GM23338 (cell line): ENCODE measurements at regions not wholly inside any gene's neighbourhood (a gene's known extent, or its start where the extent isn't known, plus 50 kb on each side); places are given as distances from the start of the nearest gene placed in this dataset.

Experiments
- ATAC-seq: fragments of 200-7000 bp; cut with Tn5 transposase; 3 replicates; pipeline ENCODE4 v1.9.1; 2020
- DNase-seq: peaks from one replicate; pipeline ENCODE4 v3.0.0-alpha.2; 2015; ENCODE audit warnings: low spot score
- H2AFZ ChIP-seq: fragments of 200-600 bp; sonication (generic); 2 replicates; pipeline ENCODE4 v1.8.0; 2016; ENCODE audit warnings: antibody characterized with exemption, mild to moderate bottlenecking, moderate library complexity
- H3F3A ChIP-seq: fragments of 200-600 bp; sonication (generic); replicated peaks from 2 replicates; pipeline ENCODE4 v1.8.0; 2017; ENCODE audit warnings: antibody characterized with exemption, mixed run types, low read depth
- H3K27ac ChIP-seq: fragments of 200-600 bp; sonication (generic); 2 replicates; pipeline ENCODE4 v1.6.1; 2016; ENCODE audit warnings: low read depth
- H3K27me3 ChIP-seq: fragments of 200-600 bp; sonication (generic); 2 replicates; pipeline ENCODE4 v1.8.0; 2016; ENCODE audit warnings: mild to moderate bottlenecking, mixed run types, moderate library complexity; ENCODE audit not compliant: insufficient read depth
- H3K36me3 ChIP-seq: fragments of 200-600 bp; sonication (generic); 2 replicates; pipeline ENCODE4 v1.8.0; 2016; ENCODE audit warnings: mild to moderate bottlenecking; ENCODE audit not compliant: insufficient read depth
- H3K4me1 ChIP-seq: fragments of 200-600 bp; sonication (generic); 2 replicates; pipeline ENCODE4 v1.8.0; 2016; ENCODE audit warnings: mild to moderate bottlenecking, moderate library complexity; ENCODE audit not compliant: insufficient read depth
- H3K4me2 ChIP-seq: fragments of 200-600 bp; sonication (generic); 2 replicates; pipeline ENCODE4 v1.7.1; 2017; ENCODE audit warnings: mixed run types
- H3K4me3 ChIP-seq: fragments of 200-600 bp; sonication (generic); 2 replicates; pipeline ENCODE4 v1.6.1; 2016; ENCODE audit warnings: mixed run types
- H3K79me2 ChIP-seq: fragments of 200-600 bp; sonication (generic); replicated peaks from 2 replicates; pipeline ENCODE4 v1.8.0; 2017; ENCODE audit warnings: mild to moderate bottlenecking; ENCODE audit not compliant: insufficient read depth
- H3K9me2 ChIP-seq: fragments of 200-600 bp; sonication (generic); 2 replicates; pipeline ENCODE4 v1.8.0; 2017; ENCODE audit not compliant: insufficient read depth
- H4K20me1 ChIP-seq: fragments of 200-600 bp; sonication (generic); replicated peaks from 2 replicates; pipeline ENCODE4 v1.8.0; 2017; ENCODE audit warnings: mild to moderate bottlenecking; ENCODE audit not compliant: insufficient read depth
- H3K27ac Mint-ChIP-seq: 2 replicates; pipeline ENCODE4 v1.8.0; 2020; ENCODE audit warnings: inconsistent platforms, mild to moderate bottlenecking, moderate library complexity, mixed read lengths
- H3K27me3 Mint-ChIP-seq: 3 replicates; pipeline ENCODE4 v1.8.0; 2022; ENCODE audit warnings: low read depth, mild to moderate bottlenecking, moderate library complexity, mixed read lengths, inconsistent platforms; ENCODE audit not compliant: insufficient read depth, poor library complexity
- H3K36me3 Mint-ChIP-seq: 3 replicates; pipeline ENCODE4 v1.8.0; 2021; ENCODE audit warnings: low read depth, mild to moderate bottlenecking, inconsistent platforms, moderate library complexity, mixed read lengths
- H3K4me1 Mint-ChIP-seq: 3 replicates; pipeline ENCODE4 v1.8.0; 2020; ENCODE audit warnings: mild to moderate bottlenecking, inconsistent platforms, mixed read lengths
- H3K4me3 Mint-ChIP-seq: 3 replicates; pipeline ENCODE4 v1.8.0; 2021; ENCODE audit warnings: moderate library complexity, mild to moderate bottlenecking, inconsistent platforms, mixed read lengths
- H3K9me3 Mint-ChIP-seq: 3 replicates; pipeline ENCODE4 v1.8.0; 2020; ENCODE audit warnings: moderate library complexity, mild to moderate bottlenecking, inconsistent platforms, mixed read lengths
- CREB1 ChIP-seq: fragments of 250-450 bp; sonication (Bioruptor Pico); IDR thresholded peaks from 2 replicates; pipeline ENCODE4 v1.5.0; 2020; ENCODE audit warnings: low read depth, mild to moderate bottlenecking, moderate library complexity
- EZH2 ChIP-seq: fragments of 200-600 bp; sonication (generic); IDR thresholded peaks from one replicate; pipeline ENCODE4 v1.8.0; 2017; ENCODE audit warnings: antibody characterized with exemption, mild to moderate bottlenecking, low read depth; ENCODE audit not compliant: unreplicated experiment
- EZH2phosphoT487 ChIP-seq: fragments of 200-600 bp; sonication (generic); IDR thresholded peaks from one replicate; pipeline ENCODE4 v1.8.1; 2018; ENCODE audit warnings: antibody characterized with exemption; ENCODE audit not compliant: unreplicated experiment
- JUNB ChIP-seq: IDR thresholded peaks from one replicate; pipeline ENCODE4 v1.6.1; 2016; ENCODE audit warnings: antibody characterized with exemption; ENCODE audit not compliant: unreplicated experiment
- NANOG ChIP-seq: IDR thresholded peaks from 2 replicates; pipeline ENCODE4 v1.6.1; 2016; ENCODE audit warnings: antibody characterized with exemption, borderline replicate concordance
- POLR2AphosphoS5 ChIP-seq: IDR thresholded peaks from 2 replicates; pipeline ENCODE4 v1.6.1; 2016; ENCODE audit warnings: antibody characterized with exemption, low read depth
- STAT1 ChIP-seq: IDR thresholded peaks from one replicate; pipeline ENCODE4 v1.6.1; 2016; ENCODE audit warnings: antibody characterized with exemption; ENCODE audit not compliant: unreplicated experiment
- ZNF114 ChIP-seq: fragments of 250-450 bp; sonication (Bioruptor Pico); IDR thresholded peaks from 2 replicates; pipeline ENCODE4 v1.5.0; 2020; ENCODE audit warnings: mild to moderate bottlenecking, moderate library complexity
- ZNF331 ChIP-seq: fragments of 250-450 bp; sonication (Bioruptor Pico); IDR thresholded peaks from 2 replicates; pipeline ENCODE4 v1.5.0; 2020; ENCODE audit warnings: low read depth, mild to moderate bottlenecking, moderate library complexity
- TF ChIP-seq, protein P1 (sequence below): fragments of 250-450 bp; sonication (Bioruptor Pico); IDR thresholded peaks from 2 replicates; pipeline ENCODE4 v1.5.0; 2020; ENCODE audit warnings: mild to moderate bottlenecking, moderate library complexity
- TF ChIP-seq, protein P2 (sequence below): IDR thresholded peaks from 2 replicates; pipeline ENCODE4 v1.6.1; 2016; ENCODE audit warnings: antibody characterized with exemption
- TF ChIP-seq, protein P3 (sequence below): IDR thresholded peaks from one replicate; pipeline ENCODE4 v1.6.1; 2018; ENCODE audit warnings: antibody characterized with exemption; ENCODE audit not compliant: unreplicated experiment
- TF ChIP-seq, protein P4 (sequence below), 2 experiments: fragments of 200-600 bp in 1 of 2; sonication (generic) in 1 of 2; conservative IDR thresholded peaks; 2 replicates each; pipeline versions ENCODE4 v1.5.1 to v1.6.1; 2016 to 2017; ENCODE audit warnings: antibody characterized with exemption in 2 of 2, low read depth in 2 of 2, mild to moderate bottlenecking in 2 of 2, moderate library complexity in 1 of 2

DNA sequence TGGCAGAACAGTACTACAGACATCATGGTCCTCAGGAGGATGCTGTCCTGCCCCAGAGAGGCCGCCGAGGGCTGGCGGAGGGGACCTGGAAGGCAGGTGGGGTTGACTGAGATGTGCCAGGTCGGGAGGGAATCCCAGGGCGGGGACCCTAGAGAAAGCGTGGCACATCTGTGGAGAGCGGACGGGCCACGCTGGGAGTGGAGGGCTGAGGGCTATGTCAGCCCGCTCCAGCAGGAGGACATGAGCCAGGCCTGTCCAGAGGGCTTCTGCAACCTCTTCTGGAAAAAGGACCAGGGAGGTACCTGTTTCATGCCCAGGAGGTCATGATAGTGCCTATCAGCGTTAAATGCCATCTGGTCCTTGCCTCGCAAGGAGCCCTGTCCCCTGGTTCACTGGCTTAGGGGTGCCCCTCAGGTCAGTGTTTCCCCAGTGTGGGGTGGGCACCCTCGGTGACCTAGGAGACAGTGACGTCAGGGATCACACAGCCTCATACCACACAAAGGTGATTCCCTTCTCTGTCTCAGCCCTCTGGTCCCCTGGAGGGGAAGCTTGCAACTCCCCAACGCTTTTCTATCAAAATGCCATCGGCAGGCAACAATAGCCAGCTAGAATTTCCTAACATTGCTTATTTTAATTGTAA lies 103.6 kb upstream of the IER5L start:
- no peak for DNase-seq

More for the DNA sequence above, 103.6 kb upstream of the IER5L start:
- Mint-ChIP-seq H3K36me3 (no peaks in the 10 kb centered on the region; the same call in 2 of the 3 replicates), H3K27ac (no peak overlapping the region), H3K9me3 (no peaks in the 10 kb centered on the region), H3K4me1 (peaks cover 35% of the 10 kb centered on the region), H3K4me3 (no peak overlapping the region), H3K27me3 (peaks cover 18% of the 10 kb centered on the region)
- peaks cover 29% of the 10 kb centered on the region; the same call in 1 of the 2 replicates for H3K4me1 ChIP-seq
- no peak overlapping the region for H3K4me3 ChIP-seq
- no peaks in the 10 kb centered on the region for H4K20me1 ChIP-seq
- no peak overlapping the region for H2AFZ ChIP-seq
- H3K27ac ChIP-seq = no peak overlapping the region
- 0 out of 2 replicates have a peak, but pooled peaks cover 4% of the 10 kb centered on the region for H3F3A ChIP-seq
- H3K27me3 ChIP-seq = no peaks in the 10 kb centered on the region
- H3K9me2 ChIP-seq = no peaks in the 10 kb centered on the region
- no peak overlapping the region for H3K4me2 ChIP-seq
- TF ChIP-seq, protein P1, sequence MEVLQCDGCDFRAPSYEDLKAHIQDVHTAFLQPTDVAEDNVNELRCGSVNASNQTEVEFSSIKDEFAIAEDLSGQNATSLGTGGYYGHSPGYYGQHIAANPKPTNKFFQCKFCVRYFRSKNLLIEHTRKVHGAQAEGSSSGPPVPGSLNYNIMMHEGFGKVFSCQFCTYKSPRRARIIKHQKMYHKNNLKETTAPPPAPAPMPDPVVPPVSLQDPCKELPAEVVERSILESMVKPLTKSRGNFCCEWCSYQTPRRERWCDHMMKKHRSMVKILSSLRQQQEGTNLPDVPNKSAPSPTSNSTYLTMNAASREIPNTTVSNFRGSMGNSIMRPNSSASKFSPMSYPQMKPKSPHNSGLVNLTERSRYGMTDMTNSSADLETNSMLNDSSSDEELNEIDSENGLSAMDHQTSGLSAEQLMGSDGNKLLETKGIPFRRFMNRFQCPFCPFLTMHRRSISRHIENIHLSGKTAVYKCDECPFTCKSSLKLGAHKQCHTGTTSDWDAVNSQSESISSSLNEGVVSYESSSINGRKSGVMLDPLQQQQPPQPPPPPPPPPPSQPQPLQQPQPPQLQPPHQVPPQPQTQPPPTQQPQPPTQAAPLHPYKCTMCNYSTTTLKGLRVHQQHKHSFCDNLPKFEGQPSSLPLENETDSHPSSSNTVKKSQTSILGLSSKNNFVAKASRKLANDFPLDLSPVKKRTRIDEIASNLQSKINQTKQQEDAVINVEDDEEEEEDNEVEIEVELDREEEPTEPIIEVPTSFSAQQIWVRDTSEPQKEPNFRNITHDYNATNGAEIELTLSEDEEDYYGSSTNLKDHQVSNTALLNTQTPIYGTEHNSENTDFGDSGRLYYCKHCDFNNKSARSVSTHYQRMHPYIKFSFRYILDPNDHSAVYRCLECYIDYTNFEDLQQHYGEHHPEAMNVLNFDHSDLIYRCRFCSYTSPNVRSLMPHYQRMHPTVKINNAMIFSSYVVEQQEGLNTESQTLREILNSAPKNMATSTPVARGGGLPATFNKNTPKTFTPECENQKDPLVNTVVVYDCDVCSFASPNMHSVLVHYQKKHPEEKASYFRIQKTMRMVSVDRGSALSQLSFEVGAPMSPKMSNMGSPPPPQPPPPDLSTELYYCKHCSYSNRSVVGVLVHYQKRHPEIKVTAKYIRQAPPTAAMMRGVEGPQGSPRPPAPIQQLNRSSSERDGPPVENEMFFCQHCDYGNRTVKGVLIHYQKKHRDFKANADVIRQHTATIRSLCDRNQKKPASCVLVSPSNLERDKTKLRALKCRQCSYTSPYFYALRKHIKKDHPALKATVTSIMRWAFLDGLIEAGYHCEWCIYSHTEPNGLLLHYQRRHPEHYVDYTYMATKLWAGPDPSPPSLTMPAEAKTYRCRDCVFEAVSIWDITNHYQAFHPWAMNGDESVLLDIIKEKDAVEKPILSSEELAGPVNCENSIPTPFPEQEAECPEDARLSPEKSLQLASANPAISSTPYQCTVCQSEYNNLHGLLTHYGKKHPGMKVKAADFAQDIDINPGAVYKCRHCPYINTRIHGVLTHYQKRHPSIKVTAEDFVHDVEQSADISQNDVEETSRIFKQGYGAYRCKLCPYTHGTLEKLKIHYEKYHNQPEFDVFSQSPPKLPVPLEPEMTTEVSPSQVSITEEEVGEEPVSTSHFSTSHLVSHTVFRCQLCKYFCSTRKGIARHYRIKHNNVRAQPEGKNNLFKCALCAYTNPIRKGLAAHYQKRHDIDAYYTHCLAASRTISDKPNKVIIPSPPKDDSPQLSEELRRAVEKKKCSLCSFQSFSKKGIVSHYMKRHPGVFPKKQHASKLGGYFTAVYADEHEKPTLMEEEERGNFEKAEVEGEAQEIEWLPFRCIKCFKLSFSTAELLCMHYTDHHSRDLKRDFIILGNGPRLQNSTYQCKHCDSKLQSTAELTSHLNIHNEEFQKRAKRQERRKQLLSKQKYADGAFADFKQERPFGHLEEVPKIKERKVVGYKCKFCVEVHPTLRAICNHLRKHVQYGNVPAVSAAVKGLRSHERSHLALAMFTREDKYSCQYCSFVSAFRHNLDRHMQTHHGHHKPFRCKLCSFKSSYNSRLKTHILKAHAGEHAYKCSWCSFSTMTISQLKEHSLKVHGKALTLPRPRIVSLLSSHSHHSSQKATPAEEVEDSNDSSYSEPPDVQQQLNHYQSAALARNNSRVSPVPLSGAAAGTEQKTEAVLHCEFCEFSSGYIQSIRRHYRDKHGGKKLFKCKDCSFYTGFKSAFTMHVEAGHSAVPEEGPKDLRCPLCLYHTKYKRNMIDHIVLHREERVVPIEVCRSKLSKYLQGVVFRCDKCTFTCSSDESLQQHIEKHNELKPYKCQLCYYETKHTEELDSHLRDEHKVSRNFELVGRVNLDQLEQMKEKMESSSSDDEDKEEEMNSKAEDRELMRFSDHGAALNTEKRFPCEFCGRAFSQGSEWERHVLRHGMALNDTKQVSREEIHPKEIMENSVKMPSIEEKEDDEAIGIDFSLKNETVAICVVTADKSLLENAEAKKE (CRISPR knock-in tag) = no peak
- TF ChIP-seq, protein P2, sequence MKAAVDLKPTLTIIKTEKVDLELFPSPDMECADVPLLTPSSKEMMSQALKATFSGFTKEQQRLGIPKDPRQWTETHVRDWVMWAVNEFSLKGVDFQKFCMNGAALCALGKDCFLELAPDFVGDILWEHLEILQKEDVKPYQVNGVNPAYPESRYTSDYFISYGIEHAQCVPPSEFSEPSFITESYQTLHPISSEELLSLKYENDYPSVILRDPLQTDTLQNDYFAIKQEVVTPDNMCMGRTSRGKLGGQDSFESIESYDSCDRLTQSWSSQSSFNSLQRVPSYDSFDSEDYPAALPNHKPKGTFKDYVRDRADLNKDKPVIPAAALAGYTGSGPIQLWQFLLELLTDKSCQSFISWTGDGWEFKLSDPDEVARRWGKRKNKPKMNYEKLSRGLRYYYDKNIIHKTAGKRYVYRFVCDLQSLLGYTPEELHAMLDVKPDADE = no peak
- TF ChIP-seq EZH2phosphoT487 (no peak), POLR2AphosphoS5 (no peak), EZH2 (no peak), JUNB (no peak), STAT1 (no peak), NANOG (no peak), ZNF114 (CRISPR knock-in tag) (no peak), ZNF331 (CRISPR knock-in tag) (no peak), CREB1 (no peak)
- TF ChIP-seq, protein P3, sequence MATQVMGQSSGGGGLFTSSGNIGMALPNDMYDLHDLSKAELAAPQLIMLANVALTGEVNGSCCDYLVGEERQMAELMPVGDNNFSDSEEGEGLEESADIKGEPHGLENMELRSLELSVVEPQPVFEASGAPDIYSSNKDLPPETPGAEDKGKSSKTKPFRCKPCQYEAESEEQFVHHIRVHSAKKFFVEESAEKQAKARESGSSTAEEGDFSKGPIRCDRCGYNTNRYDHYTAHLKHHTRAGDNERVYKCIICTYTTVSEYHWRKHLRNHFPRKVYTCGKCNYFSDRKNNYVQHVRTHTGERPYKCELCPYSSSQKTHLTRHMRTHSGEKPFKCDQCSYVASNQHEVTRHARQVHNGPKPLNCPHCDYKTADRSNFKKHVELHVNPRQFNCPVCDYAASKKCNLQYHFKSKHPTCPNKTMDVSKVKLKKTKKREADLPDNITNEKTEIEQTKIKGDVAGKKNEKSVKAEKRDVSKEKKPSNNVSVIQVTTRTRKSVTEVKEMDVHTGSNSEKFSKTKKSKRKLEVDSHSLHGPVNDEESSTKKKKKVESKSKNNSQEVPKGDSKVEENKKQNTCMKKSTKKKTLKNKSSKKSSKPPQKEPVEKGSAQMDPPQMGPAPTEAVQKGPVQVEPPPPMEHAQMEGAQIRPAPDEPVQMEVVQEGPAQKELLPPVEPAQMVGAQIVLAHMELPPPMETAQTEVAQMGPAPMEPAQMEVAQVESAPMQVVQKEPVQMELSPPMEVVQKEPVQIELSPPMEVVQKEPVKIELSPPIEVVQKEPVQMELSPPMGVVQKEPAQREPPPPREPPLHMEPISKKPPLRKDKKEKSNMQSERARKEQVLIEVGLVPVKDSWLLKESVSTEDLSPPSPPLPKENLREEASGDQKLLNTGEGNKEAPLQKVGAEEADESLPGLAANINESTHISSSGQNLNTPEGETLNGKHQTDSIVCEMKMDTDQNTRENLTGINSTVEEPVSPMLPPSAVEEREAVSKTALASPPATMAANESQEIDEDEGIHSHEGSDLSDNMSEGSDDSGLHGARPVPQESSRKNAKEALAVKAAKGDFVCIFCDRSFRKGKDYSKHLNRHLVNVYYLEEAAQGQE = no peak
- TF ChIP-seq, protein P4, sequence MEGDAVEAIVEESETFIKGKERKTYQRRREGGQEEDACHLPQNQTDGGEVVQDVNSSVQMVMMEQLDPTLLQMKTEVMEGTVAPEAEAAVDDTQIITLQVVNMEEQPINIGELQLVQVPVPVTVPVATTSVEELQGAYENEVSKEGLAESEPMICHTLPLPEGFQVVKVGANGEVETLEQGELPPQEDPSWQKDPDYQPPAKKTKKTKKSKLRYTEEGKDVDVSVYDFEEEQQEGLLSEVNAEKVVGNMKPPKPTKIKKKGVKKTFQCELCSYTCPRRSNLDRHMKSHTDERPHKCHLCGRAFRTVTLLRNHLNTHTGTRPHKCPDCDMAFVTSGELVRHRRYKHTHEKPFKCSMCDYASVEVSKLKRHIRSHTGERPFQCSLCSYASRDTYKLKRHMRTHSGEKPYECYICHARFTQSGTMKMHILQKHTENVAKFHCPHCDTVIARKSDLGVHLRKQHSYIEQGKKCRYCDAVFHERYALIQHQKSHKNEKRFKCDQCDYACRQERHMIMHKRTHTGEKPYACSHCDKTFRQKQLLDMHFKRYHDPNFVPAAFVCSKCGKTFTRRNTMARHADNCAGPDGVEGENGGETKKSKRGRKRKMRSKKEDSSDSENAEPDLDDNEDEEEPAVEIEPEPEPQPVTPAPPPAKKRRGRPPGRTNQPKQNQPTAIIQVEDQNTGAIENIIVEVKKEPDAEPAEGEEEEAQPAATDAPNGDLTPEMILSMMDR (conservative IDR thresholded peaks at IDR 0.05; ENCODE audit: low read depth in 2 of 2) = no peak
- H3K36me3 ChIP-seq = no peaks in the 10 kb centered on the region
- H3K79me2 ChIP-seq = no peaks in the 10 kb centered on the region
- no peak for ATAC-seq
